Upper lobe of left lung (tissue), 4 donors: ENCODE measurements at regions not wholly inside any gene's neighbourhood (a gene's known extent, or its start where the extent isn't known, plus 50 kb on each side); places are given as distances from the start of the nearest gene placed in this dataset.

Experiments
- CTCF ChIP-seq, 6 experiments: fragments of 450-650 bp in 4 of 6; fragments of 200-600 bp in 2 of 6; sonication (generic) in 2 of 6; IDR thresholded peaks; one replicate each; pipeline ENCODE4 v1.5.1; 2016 to 2019; ENCODE audit warnings: antibody characterized with exemption in 6 of 6
- EP300 ChIP-seq, 4 donors: sonication (generic); formaldehyde crosslinking; IDR thresholded peaks; one replicate each; pipeline ENCODE4 v1.5.1; 2017; ENCODE audit warnings: antibody characterized with exemption in 4 of 4, control low read depth in 2 of 4
- POLR2A ChIP-seq, 4 donors: fragments of 450-650 bp; IDR thresholded peaks; one replicate each; pipeline ENCODE4 v1.5.1; 2016 to 2017; ENCODE audit warnings: antibody characterized with exemption in 4 of 4, mild to moderate bottlenecking in 2 of 4
- POLR2AphosphoS5 ChIP-seq, 2 donors: sonication (generic); formaldehyde crosslinking; IDR thresholded peaks; one replicate each; pipeline ENCODE4 v1.5.1; 2017; ENCODE audit warnings: antibody characterized with exemption in 2 of 2

DNA sequence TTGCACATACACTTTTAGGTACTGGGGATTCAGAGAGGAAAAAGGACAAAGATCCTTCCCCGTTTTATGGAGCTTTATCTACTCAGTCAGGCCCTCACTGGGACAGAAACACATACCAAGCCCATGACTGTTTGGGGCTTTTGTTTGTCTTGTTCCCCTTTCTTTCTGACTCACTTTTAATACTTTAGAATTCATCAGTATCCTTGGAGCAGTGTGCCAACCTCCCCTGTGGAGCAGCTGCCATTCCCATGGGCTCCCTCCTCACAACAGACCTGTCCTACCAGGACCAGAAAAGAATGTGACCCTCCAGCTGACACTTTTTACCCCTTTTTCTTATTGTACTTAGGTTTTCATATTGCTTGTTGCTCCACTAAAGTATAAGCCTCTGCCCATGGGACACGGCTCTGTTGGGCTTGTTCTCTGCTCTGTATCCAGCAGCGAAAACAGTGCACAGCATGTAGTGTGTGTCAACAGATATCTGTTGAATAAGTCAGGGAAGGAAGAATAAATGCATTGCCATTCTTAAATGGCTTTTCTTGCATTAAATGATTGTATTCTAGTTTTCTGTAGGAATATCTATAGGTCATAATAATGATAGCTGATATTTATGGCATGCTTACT, 431.1 kb downstream of the EFNB2 start:
- TF ChIP-seq CTCF (IDR thresholded peaks at IDR 0.05) (no peak), EP300 (IDR thresholded peaks at IDR 0.05) (no peak), POLR2AphosphoS5 (IDR thresholded peaks at IDR 0.05) (no peak), POLR2A (IDR thresholded peaks at IDR 0.05) (no peak)
